ENCODE measurements at regions not wholly inside any gene's neighbourhood (a gene's known extent, or its start where the extent isn't known, plus 50 kb on each side); places are given as distances from the start of the nearest gene placed in this dataset.

- TF ChIP-seq POLR2AphosphoS5 (IDR thresholded peaks at IDR 0.05; ENCODE audit: borderline replicate concordance, low read depth, low read length): no peak
- no peak for TF ChIP-seq EZH2 (IDR thresholded peaks at IDR 0.05)
Measured at GRCh38 chr3:168977716-168978374, 685.7 kb downstream of the MECOM start.
